ENCODE measurements at regions not wholly inside any gene's neighbourhood (a gene's known extent, or its start where the extent isn't known, plus 50 kb on each side); places are given as distances from the start of the nearest gene placed in this dataset.
A peak's percentile ranks its signal among the peaks of the same experiment; 100 is the strongest.

DNA sequence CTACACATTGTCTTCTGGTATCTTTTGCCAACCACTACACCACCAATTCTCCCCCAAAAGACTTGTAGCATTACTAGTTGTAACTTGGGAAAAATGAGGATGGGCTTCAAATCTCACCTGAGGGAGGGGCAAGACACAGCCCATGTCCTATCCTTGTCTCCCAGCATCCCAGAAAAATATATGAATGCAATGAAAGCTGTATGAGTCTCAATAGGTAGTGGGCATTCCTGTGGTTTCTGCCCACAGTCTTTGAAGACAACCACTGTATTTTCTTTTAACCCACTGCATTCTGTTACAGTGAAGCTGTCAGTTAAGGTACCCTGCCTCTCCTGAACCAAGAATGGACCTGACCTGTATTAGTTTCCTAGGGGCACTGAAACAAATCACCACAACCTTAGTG lies 336.2 kb upstream of the TMPO start:
- DNase-seq = no peak

DNA sequence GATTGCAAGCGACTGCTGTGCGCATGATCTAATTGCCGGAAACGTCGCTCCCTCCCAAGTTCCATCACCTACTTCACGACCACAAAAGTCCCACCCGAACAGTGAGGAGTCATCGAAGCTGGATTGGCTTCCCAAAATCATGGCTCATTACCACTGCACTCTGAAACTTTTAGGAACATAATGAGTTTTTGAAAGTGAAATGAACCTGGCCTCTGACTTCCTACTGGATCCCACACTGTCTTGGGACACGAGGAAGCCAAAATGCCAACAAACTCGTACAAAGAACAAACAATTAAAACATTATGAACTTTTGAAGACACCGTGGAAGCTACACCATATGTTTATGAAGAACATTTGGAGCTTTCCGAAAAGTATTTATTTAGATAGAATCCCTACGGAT lies 334.8 kb upstream of the TMPO start:
- no peak for DNase-seq
- intact Hi-C loops (cut with DNase I) = no loop called here

More for the DNA sequence above, 336.2 kb upstream of the TMPO start:
- intact Hi-C loops (cut with DNase I) = no loop called here

DNA sequence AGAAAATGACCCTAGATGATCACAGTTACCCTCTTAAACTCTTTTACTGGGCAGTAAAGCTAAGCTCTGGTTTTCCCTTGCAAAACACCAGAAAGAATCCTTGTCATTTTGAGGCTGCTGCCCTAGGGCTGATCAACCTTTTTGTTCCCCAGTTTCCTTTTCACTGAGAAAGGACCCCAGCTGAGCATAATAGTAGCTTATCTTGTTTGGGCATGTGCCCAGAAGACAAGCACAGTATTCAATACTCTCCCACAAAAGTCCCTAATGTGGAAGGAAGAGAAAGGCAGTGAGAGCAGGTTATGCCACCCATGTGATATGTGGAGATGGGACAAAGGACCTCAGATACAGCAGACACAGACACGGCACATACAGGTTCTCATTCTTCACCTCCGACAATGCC lies 332.6 kb upstream of the TMPO start:
- intact Hi-C loops (cut with DNase I) = no loop called here
- DNase-seq = no peak

- DNase-seq = no peak
- intact Hi-C loops (cut with DNase I) = no loop called here
These were observed 329.8 kb upstream of the TMPO start for GRCh38 chr12:98185606-98186005.

- no peak for DNase-seq
- intact Hi-C loops (cut with DNase I) = no loop called here
These were observed 326.7 kb upstream of the TMPO start for GRCh38 chr12:98188650-98189077.

GRCh38 chr12:98194591-98194990 lies 320.8 kb upstream of the TMPO start:
- no peak for DNase-seq
- intact Hi-C loops (cut with DNase I) = no loop called here

GRCh38 chr12:98198261-98198982 lies 317.0 kb upstream of the TMPO start:
- intact Hi-C loops (cut with DNase I) = no loop called here
- DNase-seq = no peak

DNA sequence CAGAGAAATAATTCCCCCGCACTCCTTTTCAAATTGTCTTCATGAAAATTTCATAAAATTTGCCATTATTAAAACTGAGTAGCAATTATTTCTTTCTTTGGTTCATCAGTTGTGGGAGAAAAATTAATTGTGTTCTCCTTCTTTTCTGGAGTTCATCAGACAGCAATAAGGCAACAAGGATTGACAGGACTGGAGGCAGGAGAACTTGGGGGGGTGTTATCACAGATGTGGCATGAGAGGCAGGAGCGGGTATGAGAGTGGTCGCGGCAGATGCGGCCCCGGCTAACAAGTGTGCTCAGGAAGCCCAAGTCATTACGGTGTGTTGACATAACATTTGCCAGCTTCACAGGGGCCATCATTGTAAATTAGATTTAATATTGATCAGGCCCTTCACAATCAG lies 306.6 kb upstream of the TMPO start:
- DNase-seq = no peak
- intact Hi-C loops (cut with DNase I) = no loop called here

DNA sequence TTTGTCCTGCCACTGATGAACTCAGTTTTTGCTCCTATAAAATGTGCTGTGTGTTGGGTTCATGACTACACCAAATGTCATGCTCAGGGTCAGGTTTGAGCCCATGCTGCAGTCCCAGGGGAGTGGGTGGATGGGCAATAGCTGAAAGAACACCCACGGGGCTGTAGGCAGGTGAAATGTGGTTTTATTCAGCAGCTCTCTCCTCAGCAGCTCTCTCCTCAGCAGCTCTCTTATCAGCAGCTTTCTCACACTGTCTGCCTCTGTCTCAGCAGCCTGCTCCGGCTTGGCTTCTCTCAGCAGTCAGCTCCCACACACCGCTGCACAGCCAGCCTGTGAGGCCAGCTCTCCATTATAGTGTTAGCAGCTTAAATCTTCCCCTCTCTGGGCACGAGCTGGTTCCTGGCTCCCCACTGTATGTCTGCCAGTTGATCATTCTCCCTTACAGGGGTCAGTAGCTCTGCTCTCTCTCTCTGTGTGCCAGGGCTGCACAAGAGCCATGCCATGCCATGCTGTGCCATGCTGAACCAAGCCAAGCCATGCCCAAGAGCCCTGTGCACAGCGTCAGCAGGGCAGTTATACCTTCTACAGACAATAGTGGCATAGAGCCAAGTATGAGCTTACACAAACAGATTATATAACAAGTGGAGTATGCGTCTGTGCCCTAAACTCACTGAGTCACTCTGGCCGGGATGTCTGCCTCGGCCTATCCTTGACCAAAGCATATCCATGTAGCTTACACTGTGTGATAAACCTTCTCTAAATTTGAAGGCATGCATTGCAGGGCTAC lies 303.3 kb upstream of the TMPO start:
- intact Hi-C loops (cut with DNase I) = no loop called here
- peak in 3 of 10 donors; percentile 8 to 84 (median 72) for DNase-seq

DNA sequence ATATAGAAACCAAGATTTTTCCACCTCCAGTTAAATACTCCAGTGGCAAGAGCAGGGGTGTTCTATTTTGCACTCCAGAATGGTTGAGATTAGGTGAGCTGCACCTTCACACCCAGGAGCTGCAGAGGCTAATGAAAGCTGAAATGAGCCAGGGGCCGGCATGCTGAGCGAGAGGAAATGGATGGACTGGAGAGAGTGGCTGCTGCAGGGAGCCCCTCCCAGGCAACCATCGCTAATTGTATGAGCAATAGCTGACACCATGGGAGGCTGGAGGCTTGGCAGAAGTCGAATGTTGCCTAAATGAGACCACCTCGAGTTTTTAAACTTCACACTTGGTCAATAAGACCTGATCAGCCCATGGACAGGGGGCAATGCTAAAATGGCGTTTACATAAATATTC lies 301.8 kb upstream of the TMPO start:
- intact Hi-C loops (cut with DNase I) = no loop called here
- DNase-seq = no peak

- intact Hi-C loops (cut with DNase I) = no loop called here
- no peak for DNase-seq
These were observed 298.1 kb upstream of the TMPO start for GRCh38 chr12:98217257-98217656.

DNA sequence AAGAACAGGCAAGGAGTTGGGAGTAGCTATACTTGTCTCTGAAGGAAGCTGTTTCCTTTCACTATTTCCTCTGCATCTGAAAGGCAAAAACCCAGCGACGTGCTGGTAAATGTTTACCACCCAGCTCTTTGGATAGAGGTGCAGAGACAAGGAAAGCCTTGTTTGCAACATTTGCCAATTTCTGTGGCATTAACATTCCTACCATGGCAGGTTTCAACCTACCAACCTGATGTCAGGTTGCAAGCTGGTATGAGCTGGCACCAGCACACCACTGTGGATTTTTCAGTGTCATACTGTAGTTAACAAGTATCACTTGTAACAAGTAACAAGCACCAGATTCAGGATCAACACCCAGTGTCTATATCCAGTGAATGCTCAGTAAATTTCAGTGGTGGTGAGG lies 294.8 kb upstream of the TMPO start:
- intact Hi-C loops (cut with DNase I) = no loop called here
- DNase-seq = no peak

- intact Hi-C loops (cut with DNase I) = no loop called here
These were observed 294.1 kb upstream of the TMPO start for GRCh38 chr12:98221243-98221808.

DNA sequence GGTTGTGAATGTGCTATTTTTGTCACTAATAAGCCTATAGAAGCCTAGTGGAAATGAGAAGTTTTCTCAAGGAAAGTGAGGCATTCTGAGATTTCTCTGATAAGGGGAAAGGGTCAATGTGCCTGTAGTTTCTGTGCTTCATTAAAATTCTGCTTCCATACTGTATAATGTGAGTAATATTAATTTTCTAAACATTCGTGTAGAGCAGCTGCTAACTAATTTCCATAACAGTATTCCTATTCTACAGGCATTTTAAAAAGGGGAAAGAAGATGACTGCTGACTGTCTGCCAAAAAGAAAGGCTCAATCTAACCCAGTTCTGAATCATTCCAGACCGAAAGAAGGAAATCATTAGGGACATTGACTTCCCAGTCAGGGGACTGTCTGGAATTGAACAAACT lies 293.3 kb upstream of the TMPO start:
- no peak for DNase-seq
- intact Hi-C loops (cut with DNase I) = no loop called here

More at GRCh38 chr12:98221243-98221808, 294.1 kb upstream of the TMPO start:
- no peak for DNase-seq

DNA sequence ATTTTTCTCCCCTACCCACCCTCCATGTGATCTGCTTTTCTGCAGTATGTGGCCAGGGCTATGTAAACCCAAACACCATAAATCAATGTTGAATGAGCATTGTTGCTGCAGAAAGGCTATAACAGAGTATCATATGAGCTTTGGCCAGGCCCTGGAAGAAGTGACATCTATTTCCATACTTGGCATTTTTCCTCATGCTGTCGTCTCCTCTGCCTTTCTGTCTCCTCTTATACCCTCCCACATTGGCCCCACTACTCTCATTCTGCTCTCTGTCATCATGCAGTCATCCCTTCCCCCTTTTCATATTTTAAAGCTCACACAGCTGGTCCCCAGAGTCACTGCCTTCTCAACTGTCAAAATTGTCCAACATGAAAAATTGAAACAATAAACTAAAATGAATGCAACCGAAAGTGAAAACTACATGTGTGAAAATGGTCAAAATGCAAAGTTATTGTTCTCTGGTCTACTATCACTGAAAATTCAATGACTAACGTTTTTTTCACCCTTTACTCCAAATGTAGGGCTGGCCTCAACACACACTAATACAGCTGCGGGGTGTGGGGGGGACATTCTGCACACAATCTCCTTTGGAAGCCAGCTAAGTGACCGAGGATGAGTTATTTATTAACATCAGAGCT lies 290.7 kb upstream of the TMPO start:
- no peak for DNase-seq
- intact Hi-C loops (cut with DNase I) = no loop called here

DNA sequence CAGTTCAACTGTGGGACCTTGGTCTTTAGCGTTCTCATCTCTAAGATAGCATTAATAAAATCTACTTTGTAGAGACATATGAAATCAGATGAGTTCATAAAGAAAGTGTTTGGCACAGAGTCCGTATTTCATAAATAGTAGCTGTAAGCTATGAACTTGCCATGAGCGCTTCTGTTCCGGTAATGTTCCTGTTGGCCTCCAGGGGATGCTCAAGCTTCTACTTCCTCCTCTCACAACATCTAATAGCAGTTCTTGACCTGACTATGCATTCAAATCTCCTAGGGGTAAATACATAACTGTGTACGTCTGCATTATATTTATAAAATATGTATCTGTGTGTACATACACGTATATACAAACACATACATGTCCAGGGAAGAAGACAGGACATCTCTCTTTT lies 288.2 kb upstream of the TMPO start:
- intact Hi-C loops (cut with DNase I) = no loop called here
- no peak for DNase-seq

GRCh38 chr12:98228683-98229539 lies 286.5 kb upstream of the TMPO start:
- no peak for DNase-seq
- intact Hi-C loops (cut with DNase I) = no loop called here

DNA sequence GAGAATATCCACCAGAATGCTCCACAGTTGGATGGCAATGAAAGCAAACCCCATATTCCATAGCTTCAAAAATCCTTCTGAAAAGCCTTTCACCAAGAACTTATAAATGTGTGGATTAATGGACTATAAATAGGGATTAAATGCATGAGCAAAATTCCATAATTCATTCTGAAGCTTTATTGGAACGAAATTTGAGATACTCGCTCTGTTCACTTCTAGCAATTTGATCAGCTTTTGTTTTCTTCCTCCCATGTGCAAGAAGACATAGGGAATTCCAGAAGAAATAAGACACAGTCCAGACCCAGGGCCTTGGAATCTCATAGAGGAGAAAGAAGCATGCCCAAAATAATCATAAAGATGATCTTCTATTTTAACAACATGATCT lies 285.9 kb upstream of the TMPO start:
- intact Hi-C loops (cut with DNase I) = no loop called here
- DNase-seq = no peak

DNA sequence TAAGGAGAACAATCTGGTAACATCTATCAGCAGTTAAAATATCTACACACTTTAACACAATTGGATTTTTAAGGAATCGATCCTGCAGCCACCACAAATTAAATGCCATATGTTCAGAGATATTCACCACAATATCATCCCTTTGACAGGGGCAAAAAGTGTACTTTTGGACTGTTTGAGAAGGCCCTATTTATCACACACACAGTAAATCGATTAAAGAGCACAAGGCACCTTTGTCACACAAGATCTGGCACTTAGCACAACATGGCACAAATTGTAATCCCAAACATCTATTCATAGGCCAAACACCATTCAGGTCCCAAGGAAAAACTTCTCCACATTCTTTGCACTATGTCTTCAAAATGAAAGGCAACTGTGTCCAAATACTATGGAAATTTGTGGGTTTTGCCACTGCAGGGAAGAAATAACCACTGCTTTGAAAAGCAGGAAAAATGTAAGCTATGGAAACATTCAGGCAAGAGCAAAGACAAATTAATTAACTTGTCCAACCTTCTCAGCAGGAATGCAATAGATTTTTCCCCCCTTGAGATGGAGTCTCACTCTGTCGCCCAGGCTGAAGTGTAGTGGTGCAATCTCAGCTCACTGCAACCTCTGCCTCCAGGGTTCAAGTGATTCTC lies 282.5 kb upstream of the TMPO start:
- intact Hi-C loops (cut with DNase I) = no loop called here
- no peak for DNase-seq

GRCh38 chr12:98235301-98235700 lies 280.1 kb upstream of the TMPO start:
- intact Hi-C loops (cut with DNase I) = no loop called here
- DNase-seq = no peak
